Liver (tissue), 2 donors: ENCODE measurements at regions not wholly inside any gene's neighbourhood (a gene's known extent, or its start where the extent isn't known, plus 50 kb on each side); places are given as distances from the start of the nearest gene placed in this dataset.

Experiments used
- FOXA1 ChIP-seq: IDR thresholded peaks from 2 replicates; pipeline ENCODE4 v1.6.1; 2016; ENCODE audit warnings: antibody characterized with exemption
- MAX ChIP-seq: IDR thresholded peaks from 2 replicates; pipeline ENCODE4 v1.6.1; 2016; ENCODE audit warnings: antibody characterized with exemption
- TF ChIP-seq, protein P1 (sequence below): fragments of 150-350 bp; IDR thresholded peaks from 2 replicates; pipeline ENCODE4 v1.5.1; 2017; ENCODE audit warnings: improper control_type of control experiment, low read depth, low read length; ENCODE audit not compliant: missing input control
- TF ChIP-seq, protein P2 (sequence below): IDR thresholded peaks from 2 replicates; pipeline ENCODE4 v1.6.1; 2016; ENCODE audit warnings: antibody characterized with exemption, mild to moderate bottlenecking
- donor health status: healthy.

DNA sequence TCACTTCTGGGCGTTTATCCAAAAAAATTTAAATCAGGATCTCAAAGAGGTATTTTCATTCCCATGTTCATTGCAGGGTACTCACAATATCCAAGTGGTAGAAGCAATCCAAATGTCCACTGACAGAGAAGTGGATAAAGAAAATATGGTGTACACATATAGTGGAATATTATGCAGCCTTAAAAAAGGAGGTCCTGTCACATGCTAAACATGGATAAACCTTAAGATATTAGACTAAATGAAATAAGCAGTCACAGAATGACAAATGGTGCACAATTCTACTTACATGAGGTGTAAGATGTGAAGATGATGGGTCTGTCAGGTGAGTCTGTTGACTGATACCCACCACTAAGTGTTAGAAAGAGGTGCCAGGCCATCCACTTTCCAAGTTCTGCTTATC, 140.6 kb downstream of the THNSL2 start:
- TF ChIP-seq, protein P1, sequence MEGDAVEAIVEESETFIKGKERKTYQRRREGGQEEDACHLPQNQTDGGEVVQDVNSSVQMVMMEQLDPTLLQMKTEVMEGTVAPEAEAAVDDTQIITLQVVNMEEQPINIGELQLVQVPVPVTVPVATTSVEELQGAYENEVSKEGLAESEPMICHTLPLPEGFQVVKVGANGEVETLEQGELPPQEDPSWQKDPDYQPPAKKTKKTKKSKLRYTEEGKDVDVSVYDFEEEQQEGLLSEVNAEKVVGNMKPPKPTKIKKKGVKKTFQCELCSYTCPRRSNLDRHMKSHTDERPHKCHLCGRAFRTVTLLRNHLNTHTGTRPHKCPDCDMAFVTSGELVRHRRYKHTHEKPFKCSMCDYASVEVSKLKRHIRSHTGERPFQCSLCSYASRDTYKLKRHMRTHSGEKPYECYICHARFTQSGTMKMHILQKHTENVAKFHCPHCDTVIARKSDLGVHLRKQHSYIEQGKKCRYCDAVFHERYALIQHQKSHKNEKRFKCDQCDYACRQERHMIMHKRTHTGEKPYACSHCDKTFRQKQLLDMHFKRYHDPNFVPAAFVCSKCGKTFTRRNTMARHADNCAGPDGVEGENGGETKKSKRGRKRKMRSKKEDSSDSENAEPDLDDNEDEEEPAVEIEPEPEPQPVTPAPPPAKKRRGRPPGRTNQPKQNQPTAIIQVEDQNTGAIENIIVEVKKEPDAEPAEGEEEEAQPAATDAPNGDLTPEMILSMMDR = no peak
- no peak for TF ChIP-seq FOXA1
- TF ChIP-seq MAX = no peak
- TF ChIP-seq, protein P2, sequence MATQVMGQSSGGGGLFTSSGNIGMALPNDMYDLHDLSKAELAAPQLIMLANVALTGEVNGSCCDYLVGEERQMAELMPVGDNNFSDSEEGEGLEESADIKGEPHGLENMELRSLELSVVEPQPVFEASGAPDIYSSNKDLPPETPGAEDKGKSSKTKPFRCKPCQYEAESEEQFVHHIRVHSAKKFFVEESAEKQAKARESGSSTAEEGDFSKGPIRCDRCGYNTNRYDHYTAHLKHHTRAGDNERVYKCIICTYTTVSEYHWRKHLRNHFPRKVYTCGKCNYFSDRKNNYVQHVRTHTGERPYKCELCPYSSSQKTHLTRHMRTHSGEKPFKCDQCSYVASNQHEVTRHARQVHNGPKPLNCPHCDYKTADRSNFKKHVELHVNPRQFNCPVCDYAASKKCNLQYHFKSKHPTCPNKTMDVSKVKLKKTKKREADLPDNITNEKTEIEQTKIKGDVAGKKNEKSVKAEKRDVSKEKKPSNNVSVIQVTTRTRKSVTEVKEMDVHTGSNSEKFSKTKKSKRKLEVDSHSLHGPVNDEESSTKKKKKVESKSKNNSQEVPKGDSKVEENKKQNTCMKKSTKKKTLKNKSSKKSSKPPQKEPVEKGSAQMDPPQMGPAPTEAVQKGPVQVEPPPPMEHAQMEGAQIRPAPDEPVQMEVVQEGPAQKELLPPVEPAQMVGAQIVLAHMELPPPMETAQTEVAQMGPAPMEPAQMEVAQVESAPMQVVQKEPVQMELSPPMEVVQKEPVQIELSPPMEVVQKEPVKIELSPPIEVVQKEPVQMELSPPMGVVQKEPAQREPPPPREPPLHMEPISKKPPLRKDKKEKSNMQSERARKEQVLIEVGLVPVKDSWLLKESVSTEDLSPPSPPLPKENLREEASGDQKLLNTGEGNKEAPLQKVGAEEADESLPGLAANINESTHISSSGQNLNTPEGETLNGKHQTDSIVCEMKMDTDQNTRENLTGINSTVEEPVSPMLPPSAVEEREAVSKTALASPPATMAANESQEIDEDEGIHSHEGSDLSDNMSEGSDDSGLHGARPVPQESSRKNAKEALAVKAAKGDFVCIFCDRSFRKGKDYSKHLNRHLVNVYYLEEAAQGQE = no peak
